ENCODE measurements at regions not wholly inside any gene's neighbourhood (a gene's known extent, or its start where the extent isn't known, plus 50 kb on each side); places are given as distances from the start of the nearest gene placed in this dataset.

DNA sequence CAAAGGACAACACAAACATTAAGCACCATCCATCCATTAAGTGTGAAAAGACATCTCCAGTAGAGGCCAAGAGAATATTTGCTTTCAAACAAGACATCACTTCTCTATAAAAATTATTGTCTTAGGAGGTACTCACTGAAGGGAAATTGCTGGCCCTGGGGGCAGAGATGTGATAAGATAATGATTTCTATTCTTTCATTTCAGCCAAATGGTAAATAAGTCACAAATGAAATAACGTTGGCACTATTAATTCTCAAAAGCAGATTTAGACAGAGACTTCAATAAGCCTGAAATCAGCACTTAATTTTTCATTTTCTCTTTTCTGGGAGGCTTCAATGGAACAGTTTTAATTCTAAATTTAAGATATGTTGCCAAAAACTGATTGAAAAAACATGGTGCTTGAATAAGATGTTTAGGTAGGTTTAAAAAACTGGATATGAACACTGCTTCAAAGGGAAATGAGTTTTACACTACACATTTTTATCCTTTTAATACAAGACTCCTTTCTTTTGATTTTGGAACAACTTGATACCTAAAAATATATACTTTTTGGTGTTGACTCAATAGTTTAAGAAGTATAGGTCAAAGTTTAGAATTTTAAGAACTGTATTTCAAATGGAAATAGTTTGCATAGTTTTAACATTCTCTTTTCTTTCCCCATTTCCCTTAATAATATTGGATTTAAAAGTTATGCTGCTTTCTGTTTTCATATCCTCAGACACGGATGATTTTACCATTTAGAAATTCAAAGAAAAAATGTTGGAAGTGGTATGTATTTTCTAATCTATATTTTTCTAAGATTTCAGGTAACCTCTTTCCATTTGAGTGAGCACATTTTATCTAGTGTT is 204.0 kb downstream of the AHR start:
- TF ChIP-seq, protein P1, sequence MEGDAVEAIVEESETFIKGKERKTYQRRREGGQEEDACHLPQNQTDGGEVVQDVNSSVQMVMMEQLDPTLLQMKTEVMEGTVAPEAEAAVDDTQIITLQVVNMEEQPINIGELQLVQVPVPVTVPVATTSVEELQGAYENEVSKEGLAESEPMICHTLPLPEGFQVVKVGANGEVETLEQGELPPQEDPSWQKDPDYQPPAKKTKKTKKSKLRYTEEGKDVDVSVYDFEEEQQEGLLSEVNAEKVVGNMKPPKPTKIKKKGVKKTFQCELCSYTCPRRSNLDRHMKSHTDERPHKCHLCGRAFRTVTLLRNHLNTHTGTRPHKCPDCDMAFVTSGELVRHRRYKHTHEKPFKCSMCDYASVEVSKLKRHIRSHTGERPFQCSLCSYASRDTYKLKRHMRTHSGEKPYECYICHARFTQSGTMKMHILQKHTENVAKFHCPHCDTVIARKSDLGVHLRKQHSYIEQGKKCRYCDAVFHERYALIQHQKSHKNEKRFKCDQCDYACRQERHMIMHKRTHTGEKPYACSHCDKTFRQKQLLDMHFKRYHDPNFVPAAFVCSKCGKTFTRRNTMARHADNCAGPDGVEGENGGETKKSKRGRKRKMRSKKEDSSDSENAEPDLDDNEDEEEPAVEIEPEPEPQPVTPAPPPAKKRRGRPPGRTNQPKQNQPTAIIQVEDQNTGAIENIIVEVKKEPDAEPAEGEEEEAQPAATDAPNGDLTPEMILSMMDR (conservative IDR thresholded peaks at IDR 0.05): no peak
- no peak overlapping the region for H3K4me3 Mint-ChIP-seq
- H3K9me3 Mint-ChIP-seq: peaks cover 1% of the 10 kb centered on the region

DNA sequence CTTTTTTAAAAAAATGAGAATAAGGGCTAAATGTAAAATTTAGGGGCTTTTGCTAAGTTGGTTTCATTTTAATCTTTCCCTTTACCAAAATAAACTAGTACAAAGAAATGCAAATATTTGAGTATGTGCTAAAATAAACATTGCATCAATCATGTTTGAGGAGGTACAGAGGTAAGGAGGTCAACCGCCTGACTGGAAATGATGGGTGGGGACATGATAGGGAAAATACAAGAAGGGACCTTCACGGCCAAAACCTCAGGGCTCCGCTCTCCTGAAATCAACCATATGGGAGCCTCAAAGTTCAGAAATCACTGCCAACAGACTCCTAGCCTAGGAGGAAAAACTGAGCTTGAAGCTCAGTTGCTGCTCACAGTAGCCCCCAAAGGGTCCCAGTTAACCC is 207.6 kb downstream of the AHR start:
- Mint-ChIP-seq H3K36me3 (ENCODE audit: low read depth) (no peaks in the 10 kb centered on the region), H3K27ac (ENCODE audit: unreplicated experiment) (no peak overlapping the region), H3K9me3 (peaks cover 4% of the 10 kb centered on the region), H3K4me3 (no peak overlapping the region), H3K27me3 (ENCODE audit: low read depth) (no peaks in the 10 kb centered on the region), H3K4me1 (peaks cover 4% of the 10 kb centered on the region)
- DNase-seq (ENCODE audit: low read depth, low spot score): no peak
- TF ChIP-seq, protein P1 (conservative IDR thresholded peaks at IDR 0.05): no peak

More for the DNA sequence above, 204.0 kb downstream of the AHR start:
- no peaks in the 10 kb centered on the region for H3K27me3 Mint-ChIP-seq (ENCODE audit: low read depth)
- H3K27ac Mint-ChIP-seq (ENCODE audit: unreplicated experiment): no peak overlapping the region
- no peak for DNase-seq (ENCODE audit: low read depth, low spot score)
- H3K36me3 Mint-ChIP-seq (ENCODE audit: low read depth): no peaks in the 10 kb centered on the region
- H3K4me1 Mint-ChIP-seq: peaks cover under 1% of the 10 kb centered on the region

DNA sequence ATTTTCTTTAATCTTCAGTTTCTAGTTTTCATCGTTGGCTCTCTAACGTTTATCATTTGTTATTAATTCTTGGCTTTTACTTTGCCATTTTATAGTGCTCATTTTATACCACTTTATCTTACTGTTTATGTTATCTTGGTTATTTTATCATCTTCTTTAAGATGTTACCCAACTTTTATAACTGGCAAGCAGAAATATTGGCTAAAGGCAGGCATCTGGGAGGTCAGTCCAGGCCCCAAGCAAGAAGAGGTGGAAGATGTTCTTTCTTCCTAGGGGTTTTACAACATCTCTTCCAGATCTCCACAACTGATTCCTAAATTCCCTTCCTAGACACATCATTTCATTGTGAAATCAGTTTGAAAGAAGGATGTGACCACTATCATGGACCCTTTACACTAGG is 208.1 kb downstream of the AHR start:
- H3K4me3 Mint-ChIP-seq: no peak overlapping the region
- no peak overlapping the region for H3K27ac Mint-ChIP-seq (ENCODE audit: unreplicated experiment)

DNA sequence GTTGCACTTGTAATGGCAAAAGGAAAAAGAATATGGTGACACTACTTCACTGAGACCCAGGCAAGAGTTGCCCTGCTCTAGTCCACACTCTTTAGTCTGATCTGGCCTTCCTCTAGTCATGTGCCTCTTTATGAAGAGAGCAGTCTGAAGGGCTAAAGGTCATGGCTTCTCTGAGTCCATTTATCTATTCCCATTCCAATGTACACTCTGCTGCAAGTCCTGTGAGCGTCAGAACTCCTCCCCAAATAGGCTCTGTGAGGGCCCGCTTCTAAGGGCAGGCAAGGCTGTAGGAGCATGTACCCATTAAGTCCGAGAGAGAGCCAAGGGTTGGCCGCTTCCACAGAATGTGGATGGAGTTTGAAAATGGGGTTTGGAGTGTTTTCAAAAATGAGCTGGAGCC is 209.3 kb downstream of the AHR start:
- Mint-ChIP-seq H3K36me3 (ENCODE audit: low read depth) (no peaks in the 10 kb centered on the region), H3K27ac (ENCODE audit: unreplicated experiment) (no peak overlapping the region), H3K9me3 (peaks cover 4% of the 10 kb centered on the region), H3K4me1 (peaks cover 4% of the 10 kb centered on the region), H3K4me3 (no peak overlapping the region), H3K27me3 (ENCODE audit: low read depth) (no peaks in the 10 kb centered on the region)
- TF ChIP-seq, protein P1 (conservative IDR thresholded peaks at IDR 0.05): no peak
- no peak for DNase-seq (ENCODE audit: low read depth, low spot score)

More for the DNA sequence above, 208.1 kb downstream of the AHR start:
- Mint-ChIP-seq H3K4me1 (peaks cover 4% of the 10 kb centered on the region), H3K9me3 (peaks cover 4% of the 10 kb centered on the region), H3K36me3 (ENCODE audit: low read depth) (no peaks in the 10 kb centered on the region), H3K27me3 (ENCODE audit: low read depth) (no peaks in the 10 kb centered on the region)
- TF ChIP-seq, protein P1 (conservative IDR thresholded peaks at IDR 0.05): no peak
- DNase-seq (ENCODE audit: low read depth, low spot score): no peak

DNA sequence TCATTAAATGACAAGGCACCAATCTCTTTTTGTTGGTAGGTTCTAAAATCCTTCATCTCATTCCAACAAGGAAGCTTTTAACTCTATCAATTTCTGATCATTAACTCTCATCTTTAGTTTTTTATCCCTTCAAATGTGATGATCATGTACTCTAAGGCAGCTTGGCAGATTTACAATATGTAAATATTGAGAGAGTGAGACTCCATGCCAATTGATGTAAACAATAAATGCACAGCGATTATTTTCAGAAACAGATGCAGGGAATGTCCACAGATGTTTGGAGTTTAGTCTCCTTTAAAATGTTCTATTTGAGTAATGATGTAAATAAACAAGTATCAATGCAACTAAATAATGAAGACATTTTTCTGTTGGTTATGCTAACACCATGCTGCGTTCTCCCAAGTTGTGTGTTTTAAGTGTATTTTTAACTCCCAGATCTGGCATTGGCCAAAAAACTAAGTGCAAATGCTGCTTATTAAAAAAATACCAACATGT is 213.8 kb downstream of the AHR start:
- TF ChIP-seq, protein P1 (conservative IDR thresholded peaks at IDR 0.05): no peak
- H3K9me3 Mint-ChIP-seq: peaks cover 4% of the 10 kb centered on the region
- no peak overlapping the region for H3K4me3 Mint-ChIP-seq
- no peaks in the 10 kb centered on the region for H3K27me3 Mint-ChIP-seq (ENCODE audit: low read depth)
- H3K4me1 Mint-ChIP-seq: peaks cover 4% of the 10 kb centered on the region
- no peaks in the 10 kb centered on the region for H3K36me3 Mint-ChIP-seq (ENCODE audit: low read depth)
- DNase-seq (ENCODE audit: low read depth, low spot score): no peak
- H3K27ac Mint-ChIP-seq (ENCODE audit: unreplicated experiment): no peak overlapping the region

Measured in neural crest cell (in vitro differentiated cells).